Progenitor cell of endocrine pancreas (in vitro differentiated cells): ENCODE measurements at regions not wholly inside any gene's neighbourhood (a gene's known extent, or its start where the extent isn't known, plus 50 kb on each side); places are given as distances from the start of the nearest gene placed in this dataset.

ENCODE experiments used
- DNase-seq: peaks from one replicate; pipeline ENCODE4 v3.0.0; 2021; ENCODE audit warnings: low spot score; ENCODE audit not compliant: unreplicated experiment
- H3K27ac Mint-ChIP-seq: 2 replicates; pipeline ENCODE4 v1.8.0; 2021; ENCODE audit warnings: mild to moderate bottlenecking, moderate library complexity, mixed read lengths
- H3K27me3 Mint-ChIP-seq: 2 replicates; pipeline ENCODE4 v1.8.0; 2021; ENCODE audit warnings: mixed read lengths
- H3K36me3 Mint-ChIP-seq: 2 replicates; pipeline ENCODE4 v1.8.0; 2022; ENCODE audit warnings: mixed read lengths; ENCODE audit not compliant: insufficient read depth
- H3K4me1 Mint-ChIP-seq: 2 replicates; pipeline ENCODE4 v1.8.0; 2021; ENCODE audit warnings: low read depth, mixed read lengths
- H3K4me3 Mint-ChIP-seq: 2 replicates; pipeline ENCODE4 v1.8.0; 2021; ENCODE audit warnings: low read depth, mild to moderate bottlenecking, moderate library complexity, mixed read lengths
- H3K9me3 Mint-ChIP-seq: 2 replicates; pipeline ENCODE4 v1.8.0; 2021; ENCODE audit warnings: low read depth, mixed read lengths
- CTCF ChIP-seq: fragments of 200-600 bp; sonication (generic); IDR thresholded peaks from one replicate; pipeline ENCODE4 v1.5.0; 2021; ENCODE audit warnings: antibody characterized with exemption, mild to moderate bottlenecking; ENCODE audit not compliant: unreplicated experiment

DNA sequence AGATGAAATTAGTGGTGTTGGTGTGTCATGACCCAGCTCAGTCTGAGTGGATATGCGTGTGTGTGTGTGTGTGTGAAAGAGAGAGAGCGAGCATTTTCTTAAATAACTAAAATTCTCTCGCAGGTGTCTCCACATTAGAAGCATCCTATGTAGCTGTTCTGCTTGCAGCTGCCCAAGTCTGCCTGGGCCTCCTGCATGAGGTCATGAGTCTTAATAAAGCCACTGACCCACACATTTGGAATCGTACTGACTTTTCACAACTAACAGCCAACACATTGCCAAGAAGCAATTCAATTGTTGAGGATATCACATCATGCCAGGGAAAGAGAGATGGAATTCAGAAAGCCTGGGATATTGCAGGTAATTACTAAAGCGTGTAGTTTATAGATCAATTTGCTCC, 238.2 kb upstream of the AJAP1 start:
- Mint-ChIP-seq H3K27me3 (no peaks in the 10 kb centered on the region), H3K27ac (no peak overlapping the region), H3K4me1 (no peaks in the 10 kb centered on the region), H3K36me3 (no peaks in the 10 kb centered on the region), H3K9me3 (peaks cover 16% of the 10 kb centered on the region), H3K4me3 (no peak overlapping the region)
- TF ChIP-seq CTCF: no peak
- no peak for DNase-seq

DNA sequence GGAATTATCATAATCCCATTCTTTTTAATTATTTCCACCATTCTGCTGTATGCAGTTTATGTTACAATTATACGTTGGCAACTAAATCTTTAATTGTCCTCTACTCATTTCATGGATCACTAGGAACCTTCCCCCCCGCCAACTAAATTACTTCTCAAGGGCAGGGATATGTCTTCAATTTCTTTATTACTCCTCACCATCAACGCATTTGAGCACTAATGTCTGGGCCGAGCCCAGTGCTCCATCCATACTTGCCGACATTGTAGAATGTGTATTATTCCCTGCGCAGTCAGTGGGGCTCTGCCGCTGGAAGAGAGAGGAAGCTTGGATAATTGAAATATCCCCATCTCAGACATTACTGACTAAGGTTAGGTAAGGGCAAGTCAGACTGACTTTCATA, 236.4 kb upstream of the AJAP1 start:
- no peaks in the 10 kb centered on the region for H3K4me1 Mint-ChIP-seq
- no peak for TF ChIP-seq CTCF
- H3K9me3 Mint-ChIP-seq: peaks cover 14% of the 10 kb centered on the region
- H3K4me3 Mint-ChIP-seq: no peak overlapping the region
- no peaks in the 10 kb centered on the region for H3K27me3 Mint-ChIP-seq
- H3K36me3 Mint-ChIP-seq: no peaks in the 10 kb centered on the region
- no peak overlapping the region for H3K27ac Mint-ChIP-seq
- no peak for DNase-seq

GRCh38 chr1:4421986-4422385, 232.4 kb upstream of the AJAP1 start:
- Mint-ChIP-seq H3K36me3 (no peaks in the 10 kb centered on the region), H3K4me1 (no peaks in the 10 kb centered on the region), H3K27ac (no peak overlapping the region), H3K27me3 (no peaks in the 10 kb centered on the region), H3K4me3 (no peak overlapping the region), H3K9me3 (peaks cover 7% of the 10 kb centered on the region)
- no peak for TF ChIP-seq CTCF
- DNase-seq: no peak

DNA sequence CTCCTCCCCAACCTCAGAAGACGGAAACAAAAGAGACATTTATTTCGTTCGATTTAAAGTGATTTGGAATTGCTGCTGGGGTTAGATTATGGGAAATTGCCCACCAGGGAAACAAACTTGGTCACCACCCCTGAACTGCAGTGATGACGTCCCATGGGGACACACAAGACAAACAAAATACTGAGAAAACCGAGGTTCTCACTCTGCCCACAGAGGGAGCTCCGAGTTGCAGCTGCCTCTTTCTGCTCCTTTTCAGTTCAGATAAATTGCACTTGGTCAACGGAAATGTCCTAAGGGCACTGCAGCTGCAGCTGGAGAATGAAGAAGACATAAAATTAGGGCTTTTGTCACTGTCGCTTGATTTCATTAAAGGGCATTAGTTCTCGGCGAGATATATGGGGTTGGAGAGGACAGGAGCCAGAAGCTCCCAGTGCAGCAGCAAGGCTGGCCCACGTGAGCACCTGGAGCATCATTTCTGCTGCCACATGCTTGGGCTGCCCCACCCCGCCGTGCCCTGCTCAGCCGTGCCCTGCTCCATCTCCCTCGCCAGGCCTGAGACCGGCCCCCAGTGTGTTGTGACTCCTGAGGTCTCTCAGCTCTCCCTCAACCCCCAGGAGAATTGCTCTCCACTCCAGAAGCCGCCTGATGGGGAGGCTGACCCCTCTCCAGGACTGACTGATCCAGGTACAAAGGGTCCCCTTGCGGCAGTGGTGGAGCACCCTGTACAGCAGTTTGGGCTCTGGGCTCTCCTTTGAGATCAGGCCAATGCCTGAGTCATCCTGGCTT, 231.7 kb upstream of the AJAP1 start:
- H3K4me1 Mint-ChIP-seq: no peaks in the 10 kb centered on the region
- TF ChIP-seq CTCF: peak; percentile 26
- H3K27ac Mint-ChIP-seq: no peak overlapping the region
- H3K9me3 Mint-ChIP-seq: peaks cover 7% of the 10 kb centered on the region
- H3K27me3 Mint-ChIP-seq: no peaks in the 10 kb centered on the region
- DNase-seq: no peak
- H3K4me3 Mint-ChIP-seq: no peak overlapping the region
- no peaks in the 10 kb centered on the region for H3K36me3 Mint-ChIP-seq

- no peak for TF ChIP-seq CTCF
- no peak overlapping the region for H3K27ac Mint-ChIP-seq
- H3K4me3 Mint-ChIP-seq: no peak overlapping the region
- no peak for DNase-seq
- H3K4me1 Mint-ChIP-seq: no peaks in the 10 kb centered on the region
- peaks cover 7% of the 10 kb centered on the region for H3K9me3 Mint-ChIP-seq
- no peaks in the 10 kb centered on the region for H3K27me3 Mint-ChIP-seq
- no peaks in the 10 kb centered on the region for H3K36me3 Mint-ChIP-seq
Measured at GRCh38 chr1:4424254-4424653, 230.2 kb upstream of the AJAP1 start.
